WTC11 (cell line): ENCODE measurements at regions not wholly inside any gene's neighbourhood (a gene's known extent, or its start where the extent isn't known, plus 50 kb on each side); places are given as distances from the start of the nearest gene placed in this dataset.

Experiments
- CTCF ChIP-seq: fragments of 200-600 bp; IDR thresholded peaks from 2 replicates; pipeline ENCODE4 v1.8.0; 2022; ENCODE audit warnings: antibody characterized with exemption
- FOXJ3 ChIP-seq: sonication (generic); formaldehyde crosslinking; IDR thresholded peaks from 2 replicates; pipeline ENCODE4 v1.9.0; 2021; ENCODE audit warnings: missing genetic modification reagents, mild to moderate bottlenecking, borderline replicate concordance
- NFYB ChIP-seq: sonication (generic); formaldehyde crosslinking; conservative IDR thresholded peaks from 2 replicates; pipeline ENCODE4 v1.8.0; 2022; ENCODE audit warnings: low read depth, missing genetic modification reagents
- STAT6 ChIP-seq: sonication (generic); formaldehyde crosslinking; conservative IDR thresholded peaks from 2 replicates; pipeline ENCODE4 v1.8.1; 2023; ENCODE audit warnings: mild to moderate bottlenecking, low read depth, missing genetic modification reagents, moderate library complexity

GRCh38 chr4:156038772-156039171 is 85.1 kb upstream of the CTSO start:
- TF ChIP-seq NFYB (CRISPR knock-in tag) (no peak), STAT6 (CRISPR knock-in tag) (no peak), FOXJ3 (CRISPR knock-in tag) (no peak), CTCF (no peak)
